Stromal cell of bone marrow (primary cell): ENCODE measurements at regions not wholly inside any gene's neighbourhood (a gene's known extent, or its start where the extent isn't known, plus 50 kb on each side); places are given as distances from the start of the nearest gene placed in this dataset.

Experiments
- DNase-seq: peaks from one replicate; pipeline ENCODE4 v3.0.0-alpha.2; 2012; ENCODE audit warnings: low read depth

- no peak for DNase-seq
Measured at GRCh38 chr2:16331772-16332171, 333.9 kb downstream of the CYRIA start.

GRCh38 chr2:16330982-16331381 is 334.7 kb downstream of the CYRIA start:
- no peak for DNase-seq

- DNase-seq: no peak
Measured at GRCh38 chr2:16330571-16330970, 335.1 kb downstream of the CYRIA start.

GRCh38 chr2:16330012-16330411 is 335.6 kb downstream of the CYRIA start:
- DNase-seq: no peak

- no peak for DNase-seq
Measured at GRCh38 chr2:16329421-16329820, 336.2 kb downstream of the CYRIA start.

GRCh38 chr2:16328521-16329190 is 337.0 kb downstream of the CYRIA start:
- no peak for DNase-seq

- no peak for DNase-seq
Measured at GRCh38 chr2:16327326-16327725, 338.3 kb downstream of the CYRIA start.

GRCh38 chr2:16326711-16327300 is 338.8 kb downstream of the CYRIA start:
- DNase-seq: no peak

GRCh38 chr2:16325976-16326510 is 339.6 kb downstream of the CYRIA start:
- DNase-seq: no peak

- no peak for DNase-seq
Measured at GRCh38 chr2:16325016-16325975, 340.3 kb downstream of the CYRIA start.

- no peak for DNase-seq
Measured at GRCh38 chr2:16324544-16324937, 341.1 kb downstream of the CYRIA start.

- DNase-seq: no peak
Measured at GRCh38 chr2:16323551-16324543, 341.8 kb downstream of the CYRIA start.

GRCh38 chr2:16323126-16323520 is 342.5 kb downstream of the CYRIA start:
- DNase-seq: no peak

- no peak for DNase-seq
Measured at GRCh38 chr2:16322308-16323125, 343.1 kb downstream of the CYRIA start.

- no peak for DNase-seq
Measured at GRCh38 chr2:16321872-16322271, 343.8 kb downstream of the CYRIA start.

- DNase-seq: no peak
Measured at GRCh38 chr2:16321256-16321655, 344.4 kb downstream of the CYRIA start.

- DNase-seq: no peak
Measured at GRCh38 chr2:16320716-16321115, 344.9 kb downstream of the CYRIA start.

- no peak for DNase-seq
Measured at GRCh38 chr2:16319551-16320121, 346.0 kb downstream of the CYRIA start.

- DNase-seq: no peak
Measured at GRCh38 chr2:16318474-16319195, 347.0 kb downstream of the CYRIA start.
